ENCODE measurements at regions not wholly inside any gene's neighbourhood (a gene's known extent, or its start where the extent isn't known, plus 50 kb on each side); places are given as distances from the start of the nearest gene placed in this dataset.

- no peak for TF ChIP-seq CTCF (IDR thresholded peaks at IDR 0.05; ENCODE audit: extremely low read depth in 1 of 2, insufficient read depth in 1 of 2, low read depth in 1 of 2, low read length in 2 of 2)
- no peak for TF ChIP-seq EZH2 (IDR thresholded peaks at IDR 0.05; ENCODE audit: borderline replicate concordance, low read depth, low read length, severe bottlenecking)
- TF ChIP-seq POLR2A (IDR thresholded peaks at IDR 0.05; ENCODE audit: low read depth, low read length): no peak
- no peak for TF ChIP-seq POLR2AphosphoS5 (IDR thresholded peaks at IDR 0.05; ENCODE audit: insufficient read depth, low read depth, low read length)
- no peak for TF ChIP-seq JUN (IDR thresholded peaks at IDR 0.05; ENCODE audit: borderline replicate concordance, insufficient read depth, insufficient read length, low read depth)
Observed at GRCh38 chr14:83421711-83422110, 1888.1 kb upstream of the SEL1L start.
